GM19467 (cell line): ENCODE measurements at regions not wholly inside any gene's neighbourhood (a gene's known extent, or its start where the extent isn't known, plus 50 kb on each side); places are given as distances from the start of the nearest gene placed in this dataset.

Source experiments
- ATAC-seq: cut with Tn5 transposase; IDR thresholded peaks from one replicate; pipeline ENCODE4 v1.9.1; 2021; ENCODE audit warnings: mild to moderate bottlenecking, moderate library complexity; ENCODE audit not compliant: unreplicated experiment

- ATAC-seq, result no peak
Measured at GRCh38 chrX:140848800-140849199, 139.2 kb downstream of the LINC00632 start.

DNA sequence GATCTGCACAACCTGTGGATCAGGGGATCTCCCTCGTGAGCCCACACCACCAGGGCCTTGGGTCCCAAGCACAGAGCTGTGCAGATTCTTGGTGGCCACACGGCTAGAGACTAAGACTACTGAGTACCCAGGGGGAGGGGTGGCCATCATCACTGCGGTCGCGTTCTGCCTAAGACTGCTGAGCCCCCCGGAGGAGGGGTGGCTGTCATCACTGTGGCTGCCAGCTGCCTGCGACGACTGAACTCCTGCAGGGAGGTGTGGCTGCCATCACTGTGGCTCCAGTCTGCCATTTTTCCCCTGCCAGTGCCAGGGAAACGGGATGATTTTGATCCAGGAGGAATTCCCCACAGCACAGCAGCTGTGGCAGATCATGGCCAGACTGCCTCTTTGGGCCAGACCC, 141.7 kb upstream of the SPANXB1 start:
- no peak for ATAC-seq

GRCh38 chrX:140866446-140866845, 135.9 kb upstream of the SPANXB1 start:
- no peak for ATAC-seq

GRCh38 chrX:140912606-140913005, 89.8 kb upstream of the SPANXB1 start:
- ATAC-seq, result no peak

GRCh38 chrX:140913802-140914501, 88.4 kb upstream of the SPANXB1 start:
- ATAC-seq, result no peak

DNA sequence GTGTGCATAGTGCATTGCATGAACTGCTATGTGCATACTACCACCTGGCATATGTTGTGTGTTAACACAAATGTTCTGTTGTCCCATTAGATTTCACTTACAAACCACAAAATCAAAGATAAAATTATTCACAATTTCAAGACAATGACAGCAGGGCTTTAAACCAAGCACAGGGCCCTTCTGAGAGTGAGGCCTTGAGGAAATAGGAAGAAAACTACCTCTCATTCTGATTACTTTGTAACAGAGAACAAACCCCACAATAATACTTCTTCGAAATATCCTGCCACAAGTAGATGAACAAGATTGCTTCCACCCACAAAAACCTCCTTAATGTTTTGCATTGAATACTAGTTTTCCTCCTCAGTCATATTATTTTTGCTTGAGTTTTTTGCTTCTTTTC, 85.5 kb upstream of the SPANXB1 start:
- ATAC-seq, result no peak

GRCh38 chrX:140917354-140918115, 84.9 kb upstream of the SPANXB1 start:
- no peak for ATAC-seq

- ATAC-seq, result peak; percentile 95
Measured at GRCh38 chrX:140918398-140919038, 83.9 kb upstream of the SPANXB1 start.

GRCh38 chrX:140920416-140920815, 82.0 kb upstream of the SPANXB1 start:
- ATAC-seq, result no peak

GRCh38 chrX:140923118-140923517, 79.3 kb upstream of the SPANXB1 start:
- ATAC-seq, result no peak

DNA sequence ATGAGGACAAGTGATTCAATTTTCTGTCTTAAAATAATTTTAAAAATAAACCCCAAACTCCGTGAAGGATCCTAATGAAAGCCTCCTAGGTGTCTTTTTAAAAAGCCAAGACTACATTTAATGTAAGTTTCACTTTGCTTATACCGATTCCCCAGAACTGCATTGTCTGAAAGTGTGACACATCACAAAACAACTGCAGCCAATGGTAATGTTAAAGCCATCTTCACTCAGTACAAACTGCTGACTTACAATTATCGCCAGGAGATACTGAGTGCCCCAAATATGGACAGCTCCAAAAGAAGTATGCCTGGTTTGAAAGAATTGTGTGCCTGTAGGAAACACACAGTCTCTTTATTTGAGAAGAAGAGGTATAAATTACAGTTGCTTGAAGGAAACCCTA, 73.7 kb upstream of the SPANXB1 start:
- ATAC-seq, result no peak

- ATAC-seq, result no peak
Measured at GRCh38 chrX:140933016-140933415, 69.4 kb upstream of the SPANXB1 start.

GRCh38 chrX:140933874-140934655, 68.3 kb upstream of the SPANXB1 start:
- no peak for ATAC-seq

GRCh38 chrX:140943513-140943912, 58.9 kb upstream of the SPANXB1 start:
- ATAC-seq, result no peak

- ATAC-seq, result no peak
Measured at GRCh38 chrX:140944710-140945109, 57.7 kb upstream of the SPANXB1 start.

DNA sequence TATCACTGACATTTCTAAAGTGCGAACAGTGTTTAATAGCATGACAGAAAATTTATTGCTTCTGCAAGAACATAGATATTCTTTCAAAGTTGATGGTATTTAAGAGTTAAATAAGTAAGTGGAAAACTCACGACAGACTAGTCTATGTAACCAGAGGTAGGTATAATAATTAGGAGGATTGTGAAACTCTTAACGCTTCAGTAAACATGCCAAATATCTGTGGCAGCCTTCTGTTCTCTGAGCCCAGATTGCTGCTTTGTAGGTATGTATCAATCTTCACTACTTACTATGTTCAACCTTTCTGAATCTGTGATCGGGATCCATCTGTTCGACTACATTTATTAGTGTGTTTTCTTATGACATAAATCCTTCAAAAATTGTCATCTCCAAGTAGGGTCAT, 53.6 kb upstream of the SPANXB1 start:
- ATAC-seq, result no peak

GRCh38 chrX:140949233-140949632, 53.2 kb upstream of the SPANXB1 start:
- ATAC-seq, result no peak
